ENCODE measurements at regions not wholly inside any gene's neighbourhood (a gene's known extent, or its start where the extent isn't known, plus 50 kb on each side); places are given as distances from the start of the nearest gene placed in this dataset.
"Not testable (repeated sequence)": the region's sequence is repeated elsewhere in the genome, so short reads cannot be mapped to it uniquely, and the experiment has no call there.

DNA sequence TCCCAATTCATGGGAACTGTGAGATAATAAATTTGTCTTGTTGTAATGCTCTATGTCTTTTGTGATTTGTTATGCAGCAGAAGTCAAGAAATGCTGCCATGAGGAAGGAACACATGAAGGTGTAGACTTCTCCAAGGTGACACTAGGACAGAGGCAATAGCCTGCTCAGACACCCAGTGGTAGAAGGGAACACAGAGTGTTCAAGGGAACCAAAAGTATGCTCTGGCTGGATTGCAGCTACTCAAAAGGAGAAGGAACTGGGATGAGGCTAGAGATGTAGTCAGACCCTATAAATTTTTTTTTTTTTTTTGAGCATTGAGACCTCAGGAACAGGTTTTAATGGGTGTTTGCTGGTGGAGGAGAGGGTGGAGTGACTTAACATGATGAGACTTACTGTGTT, 232.5 kb downstream of the PARP8 start:
- no peak for DNase-seq

DNA sequence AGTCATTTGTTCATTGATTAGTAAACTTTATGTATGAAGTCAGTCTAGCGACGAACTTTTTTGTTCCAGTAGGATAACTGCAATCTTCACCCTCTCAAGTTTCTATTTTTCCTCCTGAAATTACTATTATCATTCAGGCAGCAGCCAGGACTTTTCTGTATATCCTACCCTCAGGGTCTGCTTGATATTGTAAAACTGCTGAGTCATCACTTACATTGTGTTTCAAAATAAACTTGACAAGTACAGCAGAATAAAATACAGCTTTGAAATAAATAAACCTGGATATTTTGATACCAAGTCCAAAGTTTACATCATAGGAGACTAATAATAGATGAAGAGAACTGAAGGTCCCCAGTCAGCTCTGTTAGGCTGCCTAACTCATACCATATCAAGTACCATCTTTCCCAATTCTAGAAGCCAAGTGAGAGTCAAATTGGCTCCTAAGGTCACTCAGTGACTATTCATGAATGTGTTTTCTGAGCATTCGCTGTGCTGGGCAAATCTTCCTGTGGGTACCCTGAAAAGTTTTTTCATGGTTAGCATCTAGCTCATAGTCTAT, 234.6 kb downstream of the PARP8 start:
- DNase-seq = no peak

DNA sequence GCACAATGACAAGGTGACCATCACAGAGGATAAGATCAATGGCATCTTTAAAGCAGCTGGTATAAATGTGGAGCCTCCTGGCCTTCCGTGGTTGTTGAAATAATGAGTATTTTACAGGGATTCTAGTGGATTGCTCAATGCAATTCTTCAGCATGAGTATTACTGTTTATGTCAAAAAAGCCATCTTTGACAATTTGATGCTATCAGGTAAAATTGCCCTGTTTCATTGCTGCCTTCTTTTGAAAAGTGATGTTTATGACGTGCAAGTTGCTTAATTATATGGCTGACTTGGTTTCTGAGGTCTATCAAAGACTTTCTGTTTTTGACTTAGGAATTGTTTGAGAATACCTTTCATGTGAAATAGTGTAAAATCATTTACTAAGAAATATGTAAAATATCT, 237.2 kb downstream of the PARP8 start:
- no peak for DNase-seq

GRCh38 chr5:50905996-50906570, 239.6 kb downstream of the PARP8 start:
- no peak for DNase-seq

DNA sequence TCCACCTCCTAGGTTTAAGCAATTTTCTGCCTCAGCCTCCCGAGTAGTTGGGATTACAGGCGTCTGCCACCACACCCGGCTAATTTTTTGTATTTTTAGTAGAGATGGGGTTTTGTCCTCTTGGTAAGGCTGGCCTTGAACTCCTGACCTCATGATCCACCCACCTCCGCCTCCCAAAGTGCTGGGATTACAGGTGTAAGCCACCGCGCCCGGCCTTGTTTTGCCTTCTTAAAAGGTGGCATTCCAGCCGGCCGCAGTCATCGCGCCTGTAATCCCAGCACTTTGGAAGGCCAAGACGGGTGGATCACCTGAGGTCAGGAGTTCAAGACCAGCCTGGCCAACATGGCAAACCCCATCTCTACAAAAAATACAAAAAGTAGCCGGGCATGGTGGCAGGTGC, 253.7 kb downstream of the PARP8 start:
- DNase-seq = not testable (repeated sequence)

GRCh38 chr5:50921366-50922133, 255.1 kb downstream of the PARP8 start:
- no peak for DNase-seq

- not testable (repeated sequence) for DNase-seq
These were observed 255.9 kb downstream of the PARP8 start for GRCh38 chr5:50922134-50922941.

DNA sequence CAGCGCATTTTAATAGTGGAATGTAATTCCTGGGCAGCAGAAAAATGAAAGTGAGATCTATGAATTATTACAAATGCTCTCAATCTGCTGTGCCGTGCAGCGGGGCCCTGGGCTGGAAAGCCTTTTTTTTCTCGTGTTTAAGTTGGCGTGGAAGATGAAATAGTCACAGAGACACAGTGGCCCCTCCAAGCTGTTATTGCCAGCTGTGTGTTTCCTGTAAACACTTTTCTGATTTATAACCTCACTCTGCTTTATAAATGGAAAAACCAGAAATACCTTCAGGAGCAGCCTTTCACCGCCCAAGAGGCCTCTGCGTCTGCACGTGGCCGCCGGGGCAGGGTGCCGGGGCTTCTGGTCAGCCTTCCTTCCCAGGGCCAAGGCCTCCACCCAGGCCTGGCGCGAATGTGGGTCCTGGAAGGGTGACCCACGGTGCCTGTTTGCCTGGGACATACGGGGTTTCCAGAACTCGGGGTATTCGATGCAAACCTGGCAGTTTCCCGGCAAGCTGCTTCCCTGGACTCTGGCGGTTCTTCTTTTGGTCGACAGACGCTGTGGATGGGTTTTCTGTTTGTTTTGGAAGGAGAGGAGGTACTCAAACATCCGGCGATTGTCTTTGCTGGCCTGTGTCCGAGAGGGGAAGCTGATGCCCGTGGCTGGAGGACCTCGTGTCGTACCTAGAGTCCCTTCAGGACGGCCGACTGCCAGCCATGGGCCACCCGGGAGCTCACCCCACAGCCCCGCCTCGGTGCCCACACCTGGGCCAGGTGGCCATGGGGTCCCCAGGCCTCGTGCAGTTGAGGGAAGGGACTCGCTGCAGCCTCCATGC, 256.7 kb downstream of the PARP8 start:
- no peak for DNase-seq

- DNase-seq = no peak
These were observed 257.5 kb downstream of the PARP8 start for GRCh38 chr5:50923768-50924494.

DNA sequence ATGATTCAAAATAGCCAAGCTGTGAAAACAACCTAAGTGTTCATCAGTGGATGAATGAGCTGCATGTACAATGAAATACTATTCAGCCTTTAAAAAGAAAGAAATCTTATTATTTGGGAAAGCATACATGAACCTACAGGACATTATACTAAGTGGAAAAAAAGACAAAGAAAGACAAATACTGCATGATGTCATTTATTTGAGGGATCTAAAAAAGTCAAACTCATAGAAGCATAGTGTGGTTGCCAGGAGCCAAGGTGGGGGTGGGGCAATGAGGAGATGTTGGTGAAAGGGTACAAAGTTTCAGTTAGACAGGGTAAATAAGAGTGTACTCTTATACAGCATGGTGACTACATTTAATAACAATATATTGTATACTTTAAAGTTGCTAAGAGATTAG, 261.5 kb downstream of the PARP8 start:
- DNase-seq = no peak

DNA sequence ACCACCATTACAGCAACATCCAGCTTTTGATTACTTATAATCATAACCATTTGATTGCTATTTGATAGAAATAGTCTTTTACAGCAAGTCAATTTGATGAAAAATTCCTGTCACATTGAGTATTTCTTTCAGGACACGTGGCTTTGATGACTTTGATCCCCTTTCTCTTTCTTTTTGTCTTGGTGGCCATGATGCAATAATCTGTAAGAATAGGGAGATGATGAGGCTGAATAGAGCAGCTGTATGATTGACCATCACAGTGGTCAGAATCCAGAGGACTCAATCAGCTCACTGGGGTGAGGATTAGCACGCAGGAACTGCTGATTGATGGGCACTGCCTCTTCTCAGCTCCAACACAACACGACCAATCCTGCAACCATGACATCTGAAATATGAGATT, 262.7 kb downstream of the PARP8 start:
- no peak for DNase-seq

- DNase-seq = no peak
These were observed 267.9 kb downstream of the PARP8 start for GRCh38 chr5:50934343-50934742.

DNA sequence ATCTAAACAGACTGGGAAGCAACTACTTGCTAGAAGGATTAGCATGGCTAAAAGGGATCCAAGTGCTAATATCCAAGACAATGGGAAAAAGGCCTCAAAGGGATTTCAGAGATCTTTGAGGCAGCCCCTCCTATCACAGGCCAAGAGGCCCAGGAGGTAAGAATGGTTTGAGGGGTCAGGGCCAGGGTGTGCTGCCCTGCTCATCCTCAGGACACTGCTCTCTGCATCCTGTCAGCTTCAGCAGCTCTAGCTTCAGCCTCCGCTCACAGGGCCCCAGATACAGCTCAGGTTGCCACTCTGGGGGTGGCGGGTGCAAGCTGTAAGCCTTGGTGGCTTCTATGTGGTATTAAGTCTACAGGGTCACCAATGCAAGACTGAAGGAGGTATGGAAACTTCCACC, 278.7 kb downstream of the PARP8 start:
- DNase-seq = no peak

DNA sequence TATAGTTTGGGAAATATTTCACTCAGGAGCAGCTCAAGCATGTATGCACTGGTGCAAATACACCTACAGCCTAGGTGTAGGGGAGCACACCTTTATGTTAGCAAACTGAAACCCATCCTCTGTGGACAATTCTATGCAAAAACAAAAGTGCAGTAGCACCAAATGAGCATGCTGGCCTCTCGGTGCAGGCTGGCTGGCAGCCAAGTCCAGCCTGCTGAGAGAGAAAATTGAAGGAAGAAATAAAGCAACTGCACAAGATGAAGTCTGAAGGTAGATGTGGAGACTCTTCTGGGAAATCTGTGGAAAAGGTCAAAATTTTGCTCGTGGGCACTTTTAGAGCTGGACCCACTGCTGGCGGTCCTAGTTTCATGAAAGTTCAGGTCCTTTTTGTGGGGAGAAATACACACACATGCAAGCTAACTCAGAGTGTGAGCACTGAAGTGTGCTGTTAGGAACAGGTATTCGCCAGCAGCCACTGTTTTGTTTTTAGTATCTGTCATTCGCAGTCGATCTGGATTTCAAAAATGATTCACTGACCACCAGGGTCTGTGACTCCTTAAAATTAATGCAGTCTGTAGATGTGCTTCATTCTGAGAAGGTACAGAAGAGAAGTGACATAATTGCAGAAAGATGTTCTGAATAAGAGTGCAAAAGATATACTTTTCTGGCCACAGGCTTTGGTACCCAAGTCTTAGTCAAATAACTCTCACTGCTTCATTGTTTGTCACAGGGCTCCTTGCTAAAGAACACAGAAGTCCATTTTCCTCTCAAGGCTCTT, 281.7 kb downstream of the PARP8 start:
- no peak for DNase-seq

DNA sequence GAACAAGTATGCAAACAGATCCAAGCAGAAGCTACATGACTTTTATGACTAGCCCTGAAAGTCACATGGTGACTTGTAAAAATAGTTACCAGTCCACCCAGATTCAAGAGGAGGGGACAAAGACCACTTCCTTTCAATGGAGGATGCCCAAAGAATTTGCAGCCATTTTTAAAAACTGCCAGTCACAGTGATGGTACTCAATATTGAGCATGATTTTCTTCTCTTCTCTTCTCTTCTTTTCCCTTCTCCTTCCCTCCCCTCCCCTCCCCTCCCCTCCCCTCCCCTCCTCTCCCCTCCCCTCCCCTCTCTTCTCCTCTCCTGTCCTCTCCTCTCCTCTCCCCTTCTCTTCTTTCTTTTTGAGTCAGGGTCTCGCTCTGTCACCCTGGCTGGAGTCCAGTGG, 286.9 kb downstream of the PARP8 start:
- no peak for DNase-seq

DNA sequence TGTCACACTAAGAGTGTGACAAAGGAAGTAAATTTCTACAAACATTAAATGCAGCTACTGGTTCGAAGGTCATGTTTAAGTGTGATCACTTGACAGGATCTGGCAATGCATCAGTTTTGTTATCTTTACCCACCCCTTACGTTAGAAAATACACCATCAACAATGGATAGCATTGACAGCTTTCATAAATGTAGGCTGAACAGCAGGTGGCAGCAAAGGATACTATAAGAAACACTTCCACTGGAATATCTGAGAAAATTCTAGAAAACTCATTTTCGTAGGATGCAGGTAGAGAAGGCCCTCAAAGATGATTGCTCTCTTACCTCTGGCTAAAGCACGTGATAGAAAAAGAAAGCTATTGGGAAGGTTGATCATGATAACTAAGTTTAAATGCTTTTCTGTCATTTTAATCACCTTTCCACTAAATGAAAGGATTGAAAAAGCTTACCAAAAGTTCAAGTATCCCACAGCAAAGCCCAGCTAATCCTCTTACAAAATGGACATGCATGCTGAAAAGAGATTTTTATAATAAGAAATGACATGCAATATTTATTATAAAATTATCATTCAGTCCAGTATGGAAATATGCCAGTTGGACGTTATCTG, 292.5 kb downstream of the PARP8 start:
- DNase-seq = no peak

- peak; percentile 35 to 60 for DNase-seq
These were observed 296.8 kb downstream of the PARP8 start for GRCh38 chr5:50962934-50963872.

DNA sequence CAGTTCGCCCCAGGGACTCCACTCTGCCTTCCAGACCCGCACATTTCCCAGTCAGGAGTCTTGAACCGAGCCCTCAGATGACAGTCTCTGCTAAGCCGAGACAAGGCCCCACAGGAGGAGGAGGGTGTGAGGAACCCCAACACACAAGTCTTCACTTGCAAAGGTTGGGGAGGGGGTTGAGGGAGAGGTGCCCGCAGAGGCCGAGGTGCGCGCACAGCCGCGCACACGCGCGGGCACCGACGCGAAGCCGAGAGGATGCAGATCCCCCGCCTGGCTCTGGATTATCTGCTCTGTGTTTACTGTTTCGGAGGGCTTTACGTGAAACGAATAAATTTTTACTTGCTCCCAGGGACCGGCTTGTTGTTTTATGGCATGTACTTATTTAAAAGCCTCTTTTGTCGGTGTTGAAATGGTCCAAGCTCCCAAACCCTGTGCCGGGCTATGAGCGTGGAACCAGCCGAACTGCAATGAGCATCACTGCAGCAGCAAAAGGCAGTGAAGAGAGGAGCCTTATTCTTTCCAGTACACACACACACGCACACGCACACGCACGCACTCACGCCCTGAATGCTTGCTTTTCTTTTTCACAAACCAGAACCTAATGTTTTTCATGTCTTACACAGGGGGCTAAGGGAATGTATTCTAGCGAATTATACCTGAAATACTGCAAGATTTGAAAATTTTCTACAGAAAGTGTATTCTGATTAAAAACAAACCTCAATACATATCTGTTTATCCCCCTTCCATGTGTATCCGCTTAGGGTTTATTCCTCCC, 297.7 kb downstream of the PARP8 start:
- DNase-seq = no peak
